GM18907 (cell line): ENCODE measurements at regions not wholly inside any gene's neighbourhood (a gene's known extent, or its start where the extent isn't known, plus 50 kb on each side); places are given as distances from the start of the nearest gene placed in this dataset.

ENCODE experiments used
- ATAC-seq: cut with Tn5 transposase; IDR thresholded peaks from one replicate; pipeline ENCODE4 v1.9.1; 2021; ENCODE audit warnings: mild to moderate bottlenecking, moderate library complexity; ENCODE audit not compliant: unreplicated experiment

DNA sequence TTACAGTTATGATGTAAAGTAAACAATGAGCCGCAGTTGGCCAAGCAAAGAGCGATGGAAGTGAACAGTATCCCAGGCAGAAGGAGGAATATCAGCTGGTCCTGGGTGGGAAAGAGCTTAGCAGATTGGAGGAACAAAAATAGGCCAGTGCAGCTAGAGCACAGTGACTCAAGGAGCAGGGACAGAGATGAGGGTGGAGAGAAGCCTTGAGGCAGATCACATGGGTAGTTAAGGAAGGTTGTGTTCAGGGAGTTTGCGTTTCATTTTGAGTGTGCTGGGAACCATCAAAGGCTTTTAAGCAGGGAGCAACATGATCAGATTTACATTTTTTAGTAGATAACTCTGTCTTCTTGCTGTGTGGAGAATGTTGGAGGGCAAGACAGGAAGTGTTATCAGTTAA, 113.6 kb downstream of the OAT start:
- ATAC-seq: no peak

DNA sequence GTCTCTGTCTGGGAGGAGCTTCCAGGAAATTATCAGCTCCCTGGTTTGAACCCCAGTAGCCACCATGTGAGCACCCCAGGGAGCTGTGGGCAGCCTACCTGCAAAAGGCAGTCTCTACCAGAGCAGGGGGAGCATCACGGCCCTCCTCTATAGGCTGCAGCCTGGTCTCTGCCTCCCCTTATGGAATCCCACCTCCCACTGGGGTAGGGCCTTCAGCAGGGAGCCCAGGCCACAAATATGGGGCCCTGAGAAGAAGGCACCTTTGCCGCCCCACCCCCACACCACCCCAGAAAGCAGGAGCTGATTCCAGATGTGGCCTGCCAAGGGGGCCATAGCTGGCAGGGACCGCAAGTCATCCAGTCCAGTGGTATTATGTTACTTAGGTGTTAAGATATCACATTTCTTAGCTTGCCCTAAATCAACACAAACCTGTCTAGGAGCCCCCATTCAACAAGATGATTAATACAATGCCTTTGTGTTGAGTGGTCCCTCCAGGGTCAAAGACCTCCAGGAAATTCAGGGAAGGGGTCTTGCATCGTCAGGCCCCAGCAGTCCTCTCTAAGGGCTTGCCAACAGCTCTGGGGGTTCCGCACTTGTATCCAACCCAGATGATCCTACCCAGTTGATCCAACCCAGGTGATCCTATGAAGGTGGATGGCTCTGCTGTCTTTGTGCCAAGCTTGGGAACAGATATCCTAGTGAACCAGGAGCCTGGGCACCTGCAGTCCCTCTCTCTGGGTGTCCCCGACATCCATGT, 114.9 kb downstream of the OAT start:
- ATAC-seq: no peak

GRCh38 chr10:124302951-124303505, 115.7 kb downstream of the OAT start:
- ATAC-seq: no peak

DNA sequence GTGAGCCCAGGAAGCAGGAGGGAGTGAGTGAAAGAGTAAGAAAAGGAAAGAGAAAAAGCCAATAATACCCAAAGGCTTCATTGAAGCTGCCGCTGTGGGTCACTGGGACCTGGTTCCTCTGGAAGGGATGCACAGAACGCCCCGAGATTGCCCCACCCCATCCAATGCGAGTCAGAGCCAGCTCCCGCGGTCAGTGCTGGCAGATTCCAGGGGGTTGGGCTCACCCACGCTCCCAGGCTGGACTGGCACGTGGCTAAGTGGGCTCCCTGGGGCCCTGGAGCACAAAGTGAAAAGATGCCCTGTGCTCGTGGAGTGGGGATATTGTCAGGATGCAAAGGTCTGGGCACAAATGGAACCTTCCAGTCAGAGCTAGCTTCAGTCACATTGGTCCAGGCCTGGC, 117.0 kb downstream of the OAT start:
- ATAC-seq: no peak

DNA sequence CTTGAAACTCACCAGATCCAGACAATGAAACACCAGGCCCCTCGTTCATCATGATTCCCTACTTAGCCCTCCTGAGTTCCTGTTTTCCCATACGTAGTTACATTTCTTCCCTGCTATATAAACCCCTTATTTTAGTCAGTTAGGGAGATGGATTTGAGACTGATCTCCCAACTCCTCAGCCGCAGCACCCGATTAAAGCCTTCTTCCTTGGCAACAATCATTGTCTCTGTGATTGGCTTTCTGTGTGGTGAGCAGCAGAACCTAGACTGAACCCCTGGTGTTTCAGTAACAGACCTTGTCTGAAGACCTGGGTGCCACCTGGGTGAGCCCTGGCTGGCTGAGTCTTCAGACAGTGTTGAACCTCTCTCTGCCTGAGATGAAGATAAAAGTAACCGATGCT, 118.0 kb downstream of the OAT start:
- no peak for ATAC-seq

GRCh38 chr10:124300224-124300623, 118.5 kb downstream of the OAT start:
- ATAC-seq: no peak

GRCh38 chr10:124299696-124300095, 119.0 kb downstream of the OAT start:
- no peak for ATAC-seq

DNA sequence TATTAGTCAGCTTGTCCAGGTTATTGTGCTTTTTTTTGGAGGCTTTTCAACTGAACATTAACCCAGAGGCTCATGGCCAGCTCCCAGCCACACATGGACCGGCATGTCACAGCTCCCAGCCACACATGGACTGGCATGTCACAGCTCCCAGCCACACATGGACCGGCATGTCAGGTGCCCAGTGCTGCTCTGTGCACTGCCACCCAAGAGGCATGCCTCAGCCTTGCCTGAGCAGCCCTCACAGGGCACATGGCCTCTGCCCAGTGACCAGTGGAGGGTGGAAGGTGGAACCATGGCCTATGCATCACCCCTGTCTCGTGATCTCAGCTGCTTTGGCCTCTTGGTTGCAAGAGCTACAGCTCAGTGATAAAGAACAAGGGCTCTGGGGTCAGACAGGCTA, 119.8 kb downstream of the OAT start:
- ATAC-seq: no peak

DNA sequence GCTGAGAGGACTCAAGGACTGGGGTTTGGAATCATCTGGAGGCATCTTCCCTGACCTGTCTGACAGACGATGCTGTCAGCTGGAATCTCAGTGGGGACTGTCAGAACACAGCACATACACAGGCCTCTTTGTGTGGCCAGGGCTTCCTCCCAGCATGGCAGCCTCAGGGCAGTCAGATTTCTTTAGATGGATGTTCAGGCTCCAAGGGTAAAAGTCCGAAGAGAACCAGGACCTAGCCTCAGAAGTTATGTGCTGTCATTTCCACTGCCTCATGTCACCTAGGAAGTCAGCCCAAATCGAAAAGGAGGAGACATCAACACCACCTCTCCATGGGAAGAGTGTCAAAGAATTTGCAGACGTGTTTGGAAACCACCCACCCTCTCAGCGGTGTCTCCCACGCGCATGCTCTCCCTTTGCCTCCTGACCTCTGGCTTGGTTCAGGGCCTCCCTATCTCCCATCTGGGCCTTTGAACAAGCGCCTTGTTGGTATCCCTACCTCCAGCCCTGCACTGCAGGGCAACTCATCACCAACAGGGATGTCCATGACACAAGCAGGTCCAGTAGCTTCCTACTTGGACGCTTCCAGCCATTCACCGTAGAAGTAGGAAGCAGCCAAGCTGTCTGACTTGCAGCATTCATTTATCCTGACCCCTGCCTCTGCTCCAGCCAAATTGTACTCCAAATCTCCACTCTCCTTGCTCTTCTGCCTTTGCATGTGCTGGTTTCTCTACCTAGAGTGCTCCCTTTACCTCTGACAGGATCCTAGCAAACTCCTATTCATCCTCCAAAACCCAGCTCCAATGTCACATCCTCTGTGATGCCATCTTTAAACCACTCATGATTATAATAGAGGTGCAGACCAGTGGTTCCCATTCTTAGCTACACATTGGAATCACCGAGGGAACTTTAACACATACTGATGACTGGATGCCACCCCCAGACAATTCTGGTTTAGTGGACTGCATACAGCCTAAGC, 121.6 kb downstream of the OAT start:
- ATAC-seq: no peak

DNA sequence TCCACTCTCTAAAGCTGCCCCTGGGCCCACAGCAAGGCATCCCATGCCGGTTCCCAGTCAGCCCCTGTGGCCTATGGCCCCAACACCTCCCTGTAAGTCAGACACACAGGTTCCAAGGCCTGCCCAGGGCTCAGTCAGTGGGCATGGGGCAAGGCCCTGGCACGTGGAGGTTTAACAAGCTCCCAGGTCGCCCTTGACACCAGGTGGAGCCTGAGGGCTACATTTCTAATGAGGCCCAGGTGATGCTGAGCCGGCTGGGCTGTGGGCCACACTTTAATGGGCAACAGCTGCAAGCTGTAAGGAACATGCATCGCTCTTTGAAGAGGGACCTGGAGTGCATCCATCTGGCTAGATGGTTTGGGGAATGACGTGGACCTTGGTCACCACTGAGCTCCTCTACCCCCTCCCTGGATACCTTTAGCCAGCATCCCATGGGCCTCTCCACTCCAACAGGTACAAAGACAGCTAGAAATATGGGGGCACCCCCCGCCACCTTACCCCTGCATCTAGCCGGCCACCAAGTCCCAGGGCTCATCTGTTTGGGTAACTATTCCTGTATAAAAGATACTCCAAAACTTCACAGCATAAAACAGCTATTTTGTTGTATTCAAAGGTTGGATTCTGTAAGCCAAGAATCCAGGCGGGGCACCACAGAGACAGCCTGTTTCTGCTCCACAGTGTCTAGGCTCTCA, 122.5 kb downstream of the OAT start:
- ATAC-seq: no peak

- ATAC-seq: no peak
Measured at GRCh38 chr10:124294811-124295770, 123.6 kb downstream of the OAT start.

DNA sequence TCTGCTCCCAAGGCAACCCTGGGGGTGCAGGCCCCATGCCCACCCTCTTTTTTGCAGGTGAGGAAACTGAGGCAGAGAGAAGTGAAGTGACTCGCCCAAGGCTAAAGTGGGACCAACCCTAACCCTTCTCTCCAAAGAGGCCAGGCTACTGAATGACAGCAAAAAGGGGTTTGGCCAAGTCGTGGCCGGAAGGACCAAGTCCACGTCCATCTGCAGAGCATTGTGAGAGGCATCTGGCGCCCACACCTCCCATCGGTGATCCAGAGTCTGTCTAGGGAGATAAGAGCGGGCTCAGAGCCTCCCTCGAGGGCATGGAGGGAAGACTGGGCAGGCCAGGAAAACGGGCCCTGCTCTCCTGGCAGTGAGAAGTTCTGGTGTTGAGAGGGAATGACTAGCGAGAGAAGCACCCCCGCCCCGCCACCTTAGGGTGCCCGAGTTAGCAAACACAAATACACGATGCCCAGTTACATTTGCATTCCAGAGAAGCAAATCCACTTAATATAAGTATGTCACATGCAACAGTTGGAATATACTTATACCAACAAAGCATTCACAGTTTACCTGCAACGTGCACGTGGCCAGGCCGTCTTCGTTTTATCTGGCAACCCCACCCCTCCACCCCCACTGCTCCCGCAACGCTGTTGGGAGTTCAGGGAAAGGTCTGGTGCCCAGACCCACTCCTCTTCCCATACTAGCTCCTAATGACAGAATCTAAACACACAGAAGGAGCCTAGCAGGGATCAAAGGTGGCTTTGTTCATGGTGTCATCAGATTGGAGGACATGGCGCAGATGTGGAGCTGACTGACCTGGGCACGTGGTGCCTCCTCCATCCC, 124.9 kb downstream of the OAT start:
- ATAC-seq: no peak

- ATAC-seq: no peak
Measured at GRCh38 chr10:124292911-124293615, 125.7 kb downstream of the OAT start.

DNA sequence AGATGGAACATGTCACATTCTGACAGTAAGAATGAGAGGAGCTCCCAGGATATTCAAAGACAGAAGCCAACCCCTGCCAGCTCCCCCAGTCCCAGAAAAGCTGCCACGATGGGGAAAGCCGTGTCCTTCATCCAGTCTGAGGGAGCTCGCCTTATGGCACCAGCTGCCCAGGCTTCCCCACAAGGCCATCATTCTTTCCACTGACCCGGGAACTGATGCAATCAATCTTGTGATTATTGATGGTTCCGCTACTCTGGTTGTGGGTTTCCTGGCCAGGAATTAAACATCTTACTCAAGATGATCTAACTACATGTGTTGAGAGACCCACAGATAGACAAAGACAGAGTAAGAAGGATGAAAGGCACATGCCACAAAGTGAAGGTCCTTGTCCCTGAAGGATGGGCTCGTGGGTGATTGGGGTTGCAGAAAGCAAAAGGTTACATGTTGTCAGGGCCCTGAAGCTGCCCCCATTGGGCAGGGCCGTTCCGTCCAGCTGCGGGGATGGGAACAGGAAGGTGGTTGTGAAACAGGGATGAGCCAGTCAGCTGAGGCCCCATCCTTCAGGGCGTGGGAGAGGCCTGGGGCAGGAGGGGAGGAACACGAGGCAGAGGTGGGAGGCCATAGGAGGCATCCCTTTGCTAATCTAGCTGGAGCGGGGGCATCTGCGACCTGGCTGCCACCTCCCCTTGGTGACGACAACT, 127.6 kb downstream of the OAT start:
- ATAC-seq: no peak

DNA sequence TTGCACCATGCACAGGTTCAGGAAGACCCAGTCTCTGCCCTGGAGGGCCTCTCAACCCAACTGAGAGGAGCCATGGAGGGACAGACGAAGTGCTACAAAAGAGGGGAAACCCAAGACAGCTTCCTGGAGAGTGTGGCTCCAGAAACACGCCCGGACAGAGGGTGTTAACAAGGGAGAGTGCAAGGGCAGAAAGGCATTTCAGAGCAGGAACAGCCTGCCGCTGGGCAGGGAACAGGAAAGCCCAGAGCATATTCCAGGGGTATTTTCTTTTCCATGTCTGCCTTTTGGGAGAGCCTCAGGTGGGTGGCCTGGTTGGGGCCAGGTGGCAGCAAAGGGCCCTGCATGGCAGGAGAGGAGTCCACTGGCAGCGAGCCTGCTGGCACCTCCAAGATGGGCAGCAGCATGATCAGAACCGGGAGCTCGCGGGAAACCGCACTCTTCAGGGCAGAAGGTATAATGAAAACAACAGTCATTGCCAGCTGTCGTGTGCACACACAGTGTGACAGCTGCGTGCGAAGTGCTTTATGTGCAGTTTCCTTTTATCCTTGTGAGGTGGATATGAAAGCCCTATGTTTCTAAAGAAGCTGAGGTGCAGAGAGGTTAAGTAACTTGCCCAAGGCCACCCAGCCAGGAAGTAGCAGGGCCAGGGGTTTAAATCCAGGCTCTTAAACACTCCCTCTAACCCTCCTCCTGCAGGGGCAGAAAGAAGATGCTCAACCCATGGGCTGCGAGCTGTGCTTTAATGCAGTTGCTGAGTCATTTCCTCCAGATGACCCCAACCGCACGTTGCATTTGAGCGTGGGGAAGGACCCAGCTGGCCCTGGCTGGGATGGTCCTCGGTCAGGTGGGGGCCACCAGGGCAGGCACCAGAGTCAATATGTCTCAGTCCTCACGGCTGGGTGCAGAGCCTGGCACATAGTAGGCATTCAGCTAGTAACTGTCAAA, 128.6 kb downstream of the OAT start:
- no peak for ATAC-seq

DNA sequence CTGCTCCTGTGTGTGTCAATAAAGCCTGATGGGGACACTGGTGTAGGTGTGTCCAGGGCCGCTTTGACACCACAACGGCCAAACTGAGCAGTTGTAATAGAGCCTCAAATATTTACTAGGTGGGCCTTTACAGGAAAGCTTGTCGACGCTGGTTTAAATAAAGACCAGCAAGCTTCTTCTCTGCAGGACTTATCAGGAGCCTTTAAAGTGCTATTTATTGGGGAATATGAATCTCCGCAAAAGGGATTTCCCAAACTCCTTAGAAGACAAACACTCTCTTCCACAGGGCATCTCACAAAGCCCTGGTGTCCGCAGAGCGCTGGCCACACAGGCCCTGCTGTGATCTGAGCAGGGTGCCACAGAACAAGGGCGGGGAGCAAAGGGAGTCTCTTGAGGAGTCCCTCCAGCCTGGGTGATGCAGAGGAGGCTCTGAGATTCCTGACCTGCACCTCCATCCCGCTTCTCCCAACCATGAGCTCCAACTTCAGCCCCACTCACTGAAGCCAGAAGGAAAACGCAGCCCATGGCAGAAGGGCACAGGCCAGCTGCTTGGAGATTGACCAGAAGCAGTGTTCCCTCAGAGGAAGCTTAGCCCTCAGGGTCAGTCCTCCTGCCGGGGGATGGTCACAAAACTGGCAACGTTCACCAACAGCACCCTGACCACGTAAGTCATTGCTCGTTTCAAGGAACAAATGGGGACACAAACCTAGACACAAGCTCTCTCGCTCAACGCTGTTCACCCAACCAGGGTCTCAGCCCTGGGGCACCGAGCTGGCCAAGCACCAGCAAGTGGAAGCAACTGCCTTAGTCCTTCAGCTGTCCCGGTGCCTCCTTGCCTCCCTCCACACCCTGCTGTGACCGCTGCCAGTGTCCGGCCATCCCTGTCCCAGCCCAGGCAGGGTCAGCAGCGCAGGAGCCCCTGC, 129.5 kb downstream of the OAT start:
- no peak for ATAC-seq
